HCT116 (cell line): ENCODE measurements at regions not wholly inside any gene's neighbourhood (a gene's known extent, or its start where the extent isn't known, plus 50 kb on each side); places are given as distances from the start of the nearest gene placed in this dataset.

Experiments used
- ATAC-seq: fragments of 200-7000 bp; cut with Tn5 transposase; 2 replicates; pipeline ENCODE4 v1.9.1; 2020; ENCODE audit warnings: mild to moderate bottlenecking, moderate library complexity
- BruUV-seq: library from RNA; stranded (reverse); fragments of 400-500 nt; replicated peaks from 2 replicates; lab custom pipeline; 2021; lab: Mats Ljungman, UMichigan
- CTCF ChIA-PET: fragments of 300-600 bp; sonication (Branson Sonifier 250); formaldehyde crosslinking; loops from one replicate; lab custom pipeline; 2021; ENCODE audit warnings: antibody characterized with exemption; lab: Charles Lee
- POLR2A ChIA-PET: fragments of 300-600, 350-600 bp; sonication (Branson Sonifier 250); formaldehyde crosslinking; loops from one replicate; lab custom pipeline; 2021; ENCODE audit warnings: antibody characterized with exemption; lab: Charles Lee
- RAD21 ChIA-PET, 2 experiments: fragments of 300-600 bp; sonication (Branson Sonifier 250); formaldehyde crosslinking; loops; one replicate each; lab custom pipeline; 2023; ENCODE audit warnings: low total read pairs in 2 of 2; ENCODE audit not compliant: uncharacterized antibody in 2 of 2, unreplicated experiment in 2 of 2, low non-redundant PET in 1 of 2; lab: Charles Lee
- DNase-seq: peaks from one replicate; pipeline ENCODE4 v3.0.0-alpha.2; 2010; ENCODE audit warnings: low read depth, low spot score
- H2AFZ ChIP-seq: fragments of 200-600 bp; shearing (Covaris generic), sonication (generic); 2 replicates; pipeline ENCODE4 v1.6.1; 2017; ENCODE audit warnings: low read depth, mixed run types, mixed read lengths, antibody characterized with exemption, low read length; ENCODE audit not compliant: poor library complexity, severe bottlenecking
- H3K27ac ChIP-seq: 2 replicates; pipeline ENCODE4 v1.5.1; 2012; ENCODE audit warnings: low read depth, low read length
- H3K27me3 ChIP-seq: fragments of 200-600 bp; sonication (generic); 2 replicates; pipeline ENCODE4 v1.6.1; 2016; ENCODE audit warnings: mixed run types, low read length, mixed read lengths; ENCODE audit not compliant: insufficient read depth
- H3K36me3 ChIP-seq, 2 experiments: fragments of 200-500 bp in 1 of 2; fragments of 200-600 bp in 1 of 2; sonication (Bioruptor generic) in 1 of 2; sonication (generic) in 1 of 2; 2 replicates each; pipeline versions ENCODE4 v1.5.1 to v1.6.1; 2014 to 2016; ENCODE audit warnings: low read length in 2 of 2, inconsistent platforms in 1 of 2, mixed read lengths in 1 of 2, mixed run types in 1 of 2; ENCODE audit not compliant: insufficient read depth in 2 of 2, control insufficient read depth in 1 of 2
- H3K4me1 ChIP-seq, 2 experiments: fragments of 200-600 bp in 1 of 2; sonication (generic) in 1 of 2; 2 replicates each; pipeline versions ENCODE4 v1.5.1 to v1.6.1; 2012 to 2017; ENCODE audit warnings: low read length in 2 of 2, inconsistent platforms in 1 of 2, mild to moderate bottlenecking in 1 of 2, mixed read lengths in 1 of 2, mixed run types in 1 of 2, moderate library complexity in 1 of 2; ENCODE audit not compliant: insufficient read depth in 2 of 2, control insufficient read depth in 1 of 2
- H3K4me2 ChIP-seq: fragments of 200-600 bp; sonication (generic); 2 replicates; pipeline ENCODE4 v1.6.1; 2017; ENCODE audit warnings: mixed run types, low read length, mixed read lengths
- H3K4me3 ChIP-seq, 2 experiments: fragments of 200-600 bp in 1 of 2; sonication (generic) in 1 of 2; replicated peaks in 1 of 2; 2 replicates each; pipeline ENCODE4 v1.5.1; 2011 to 2016; ENCODE audit warnings: low read length in 2 of 2, control low read depth in 1 of 2, low read depth in 1 of 2, mild to moderate bottlenecking in 1 of 2, mixed read lengths in 1 of 2, mixed run types in 1 of 2
- H3K79me2 ChIP-seq: fragments of 200-600 bp; sonication (generic); 2 replicates; pipeline ENCODE4 v1.6.1; 2017; ENCODE audit warnings: mild to moderate bottlenecking, mixed run types, low read length, moderate library complexity, mixed read lengths; ENCODE audit not compliant: insufficient read depth
- H3K9ac ChIP-seq: fragments of 200-600 bp; sonication (generic); 2 replicates; pipeline ENCODE4 v1.6.1; 2016; ENCODE audit warnings: low read length, mixed read lengths
- H3K9me2 ChIP-seq: fragments of 200-600 bp; sonication (generic), shearing (Covaris generic); 2 replicates; pipeline ENCODE4 v1.6.1; 2017; ENCODE audit warnings: mixed run types, mild to moderate bottlenecking, moderate library complexity; ENCODE audit not compliant: insufficient read depth
- H3K9me3 ChIP-seq, 2 experiments: fragments of 200-500 bp in 1 of 2; fragments of 200-600 bp in 1 of 2; sonication (Bioruptor generic) in 1 of 2; sonication (generic) in 1 of 2; 2 replicates each; pipeline ENCODE4 v1.6.1; 2014 to 2017; ENCODE audit warnings: low read length in 2 of 2, mixed read lengths in 2 of 2, inconsistent platforms in 1 of 2, low read depth in 1 of 2, mild to moderate bottlenecking in 1 of 2, mixed run types in 1 of 2, moderate library complexity in 1 of 2; ENCODE audit not compliant: control insufficient read depth in 1 of 2, insufficient read depth in 1 of 2
- H4K20me1 ChIP-seq: fragments of 200-600 bp; sonication (generic), shearing (Covaris generic); 2 replicates; pipeline ENCODE4 v1.6.1; 2017; ENCODE audit warnings: mixed run types, mild to moderate bottlenecking, moderate library complexity; ENCODE audit not compliant: insufficient read depth
- CEBPB ChIP-seq: IDR thresholded peaks from 2 replicates; pipeline ENCODE4 v1.6.1; 2012; ENCODE audit warnings: low read depth
- ELF1 ChIP-seq: IDR thresholded peaks from 2 replicates; pipeline ENCODE4 v1.6.1; 2012; ENCODE audit warnings: low read depth, borderline replicate concordance
- EZH2phosphoT487 ChIP-seq: fragments of 200-600 bp; IDR thresholded peaks from 2 replicates; pipeline ENCODE4 v1.6.1; 2018; ENCODE audit warnings: antibody characterized with exemption, borderline replicate concordance
- FOSL1 ChIP-seq: IDR thresholded peaks from 2 replicates; pipeline ENCODE4 v1.6.1; 2012; ENCODE audit warnings: low read depth
- JUND ChIP-seq: IDR thresholded peaks from 2 replicates; pipeline ENCODE4 v1.6.1; 2012
- POLR2A ChIP-seq: IDR thresholded peaks from 2 replicates; pipeline ENCODE4 v1.7.0; 2011; ENCODE audit warnings: borderline replicate concordance; ENCODE audit not compliant: insufficient read depth, insufficient read length; ENCODE audit errors: extremely low read depth
- POLR2AphosphoS5 ChIP-seq: IDR thresholded peaks from 2 replicates; pipeline ENCODE4 v1.6.1; 2011; ENCODE audit warnings: mild to moderate bottlenecking, low read depth, low read length, moderate library complexity
- RAD21 ChIP-seq: IDR thresholded peaks from 2 replicates; pipeline ENCODE4 v1.6.1; 2012; ENCODE audit warnings: low read depth, mild to moderate bottlenecking
- SIN3A ChIP-seq: IDR thresholded peaks from 2 replicates; pipeline ENCODE4 v1.6.1; 2012; ENCODE audit warnings: low read depth
- SP1 ChIP-seq: IDR thresholded peaks from 2 replicates; pipeline ENCODE4 v1.6.1; 2012; ENCODE audit warnings: low read depth
- SRF ChIP-seq: IDR thresholded peaks from 2 replicates; pipeline ENCODE4 v1.6.1; 2012; ENCODE audit warnings: low read depth
- TCF7L2 ChIP-seq: IDR thresholded peaks from 2 replicates; pipeline ENCODE4 v1.7.0; 2011; ENCODE audit warnings: borderline replicate concordance, inconsistent platforms; ENCODE audit not compliant: insufficient read depth, insufficient read length; ENCODE audit errors: extremely low read depth
- YY1 ChIP-seq: IDR thresholded peaks from 2 replicates; pipeline ENCODE4 v1.6.1; 2011; ENCODE audit warnings: low read length, low read depth, moderate library complexity, mild to moderate bottlenecking; ENCODE audit not compliant: insufficient replicate concordance; ENCODE audit errors: extremely low read depth
- ZFX ChIP-seq: fragments of 450-650 bp; IDR thresholded peaks from 2 replicates; pipeline ENCODE4 v1.6.1; 2017
- intact Hi-C: fragments of 100-400 bp; cut with micrococcal nuclease; formaldehyde crosslinking; loops from 2 replicates; pipeline ENCODE4 v1.10.0; 2022
- TF ChIP-seq, protein P1 (sequence below), 3 experiments: fragments of 200-600 bp in 1 of 3; sonication (generic) in 1 of 3; IDR thresholded peaks in 2 of 3; conservative IDR thresholded peaks in 1 of 3; 2 replicates each; pipeline ENCODE4 v1.5.1; 2012 to 2017; ENCODE audit warnings: low read depth in 2 of 3, low read length in 2 of 3, antibody characterized with exemption in 1 of 3, borderline replicate concordance in 1 of 3, control low read depth in 1 of 3, mild to moderate bottlenecking in 1 of 3, mixed read lengths in 1 of 3, mixed run types in 1 of 3, moderate library complexity in 1 of 3; ENCODE audit not compliant: insufficient read depth in 1 of 3
- TF ChIP-seq, protein P2 (sequence below): IDR thresholded peaks from 2 replicates; pipeline ENCODE4 v1.6.1; 2012; ENCODE audit warnings: low read depth
- TF ChIP-seq, protein P3 (sequence below): IDR thresholded peaks from 2 replicates; pipeline ENCODE4 v1.6.1; 2012
- TF ChIP-seq, protein P4 (sequence below): IDR thresholded peaks from 2 replicates; pipeline ENCODE4 v1.6.1; 2012

DNA sequence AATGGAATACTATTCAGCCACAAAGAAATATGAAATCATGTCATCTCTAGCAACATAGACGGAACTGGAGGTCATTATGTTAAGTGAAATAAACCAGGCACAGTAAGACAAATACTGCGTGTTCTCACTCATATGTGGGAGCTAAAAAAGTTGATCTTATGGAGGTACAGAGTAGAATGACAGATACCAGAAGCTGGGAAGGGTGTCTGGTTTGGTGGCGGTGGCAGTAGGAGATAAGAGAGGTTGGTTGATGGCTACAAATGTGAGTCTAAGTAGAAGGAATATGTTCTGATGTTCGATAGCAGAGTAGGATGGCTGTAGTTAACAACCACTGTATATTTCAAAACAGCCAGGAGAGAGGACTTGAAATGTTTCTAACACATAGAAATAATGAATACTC, 121.6 kb downstream of the PLPPR4 start:
- Histone ChIP-seq H3K36me3 (no peaks in the 10 kb centered on the region), H3K9me2 (no peaks in the 10 kb centered on the region), H3K4me3 (no peak overlapping the region), H3K27ac (no peak overlapping the region), H3K27me3 (no peaks in the 10 kb centered on the region), H3K4me2 (no peak overlapping the region), H2AFZ (no peak overlapping the region), H3K79me2 (no peaks in the 10 kb centered on the region), H3K9me3 (no peaks in the 10 kb centered on the region), H3K9ac (no peak overlapping the region), H4K20me1 (no peaks in the 10 kb centered on the region), H3K4me1 (no peaks in the 10 kb centered on the region)
- intact Hi-C loops: no loop called here
- ATAC-seq: no peak
- no peak for DNase-seq
- POLR2A ChIA-PET: no interaction called here
- BruUV-seq: no TSS peak
- CTCF ChIA-PET: no interaction called here
- RAD21 ChIA-PET: no interaction called here
- no peak for TF ChIP-seq FOSL1
- no peak for TF ChIP-seq YY1
- TF ChIP-seq RAD21: no peak
- no peak for TF ChIP-seq TCF7L2
- no peak for TF ChIP-seq SIN3A
- TF ChIP-seq, protein P1, sequence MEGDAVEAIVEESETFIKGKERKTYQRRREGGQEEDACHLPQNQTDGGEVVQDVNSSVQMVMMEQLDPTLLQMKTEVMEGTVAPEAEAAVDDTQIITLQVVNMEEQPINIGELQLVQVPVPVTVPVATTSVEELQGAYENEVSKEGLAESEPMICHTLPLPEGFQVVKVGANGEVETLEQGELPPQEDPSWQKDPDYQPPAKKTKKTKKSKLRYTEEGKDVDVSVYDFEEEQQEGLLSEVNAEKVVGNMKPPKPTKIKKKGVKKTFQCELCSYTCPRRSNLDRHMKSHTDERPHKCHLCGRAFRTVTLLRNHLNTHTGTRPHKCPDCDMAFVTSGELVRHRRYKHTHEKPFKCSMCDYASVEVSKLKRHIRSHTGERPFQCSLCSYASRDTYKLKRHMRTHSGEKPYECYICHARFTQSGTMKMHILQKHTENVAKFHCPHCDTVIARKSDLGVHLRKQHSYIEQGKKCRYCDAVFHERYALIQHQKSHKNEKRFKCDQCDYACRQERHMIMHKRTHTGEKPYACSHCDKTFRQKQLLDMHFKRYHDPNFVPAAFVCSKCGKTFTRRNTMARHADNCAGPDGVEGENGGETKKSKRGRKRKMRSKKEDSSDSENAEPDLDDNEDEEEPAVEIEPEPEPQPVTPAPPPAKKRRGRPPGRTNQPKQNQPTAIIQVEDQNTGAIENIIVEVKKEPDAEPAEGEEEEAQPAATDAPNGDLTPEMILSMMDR (IDR thresholded peaks at IDR 0.05 in 2 of 3, conservative IDR thresholded peaks at IDR 0.05 in 1 of 3; ENCODE audit: borderline replicate concordance in 1 of 3, insufficient read depth in 1 of 3, low read depth in 2 of 3, low read length in 2 of 3): no peak
- no peak for TF ChIP-seq POLR2A
- no peak for TF ChIP-seq CEBPB
- TF ChIP-seq SP1: no peak
- TF ChIP-seq, all 23 proteins: peak for 0

DNA sequence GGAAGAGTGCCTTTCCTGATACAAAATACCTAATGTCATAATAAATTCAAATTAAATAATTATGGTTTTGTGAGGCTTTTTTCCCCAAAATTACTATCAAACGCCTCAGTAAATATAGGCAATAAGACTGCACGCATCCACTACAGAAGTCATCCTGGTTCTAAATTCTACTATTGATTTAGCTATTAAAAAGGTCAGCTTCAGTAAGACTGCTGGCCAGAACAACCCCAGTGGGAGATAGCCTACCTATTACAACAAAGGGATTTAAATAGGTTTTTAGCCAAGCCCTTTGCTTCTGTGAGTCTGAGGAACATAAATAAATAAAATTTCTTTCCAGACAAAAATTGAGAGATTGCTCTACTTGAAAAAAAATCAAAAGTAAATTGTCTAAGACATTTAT, 132.1 kb downstream of the PLPPR4 start:
- intact Hi-C loops: no loop called here
- no peak for TF ChIP-seq CEBPB
- TF ChIP-seq, protein P2, sequence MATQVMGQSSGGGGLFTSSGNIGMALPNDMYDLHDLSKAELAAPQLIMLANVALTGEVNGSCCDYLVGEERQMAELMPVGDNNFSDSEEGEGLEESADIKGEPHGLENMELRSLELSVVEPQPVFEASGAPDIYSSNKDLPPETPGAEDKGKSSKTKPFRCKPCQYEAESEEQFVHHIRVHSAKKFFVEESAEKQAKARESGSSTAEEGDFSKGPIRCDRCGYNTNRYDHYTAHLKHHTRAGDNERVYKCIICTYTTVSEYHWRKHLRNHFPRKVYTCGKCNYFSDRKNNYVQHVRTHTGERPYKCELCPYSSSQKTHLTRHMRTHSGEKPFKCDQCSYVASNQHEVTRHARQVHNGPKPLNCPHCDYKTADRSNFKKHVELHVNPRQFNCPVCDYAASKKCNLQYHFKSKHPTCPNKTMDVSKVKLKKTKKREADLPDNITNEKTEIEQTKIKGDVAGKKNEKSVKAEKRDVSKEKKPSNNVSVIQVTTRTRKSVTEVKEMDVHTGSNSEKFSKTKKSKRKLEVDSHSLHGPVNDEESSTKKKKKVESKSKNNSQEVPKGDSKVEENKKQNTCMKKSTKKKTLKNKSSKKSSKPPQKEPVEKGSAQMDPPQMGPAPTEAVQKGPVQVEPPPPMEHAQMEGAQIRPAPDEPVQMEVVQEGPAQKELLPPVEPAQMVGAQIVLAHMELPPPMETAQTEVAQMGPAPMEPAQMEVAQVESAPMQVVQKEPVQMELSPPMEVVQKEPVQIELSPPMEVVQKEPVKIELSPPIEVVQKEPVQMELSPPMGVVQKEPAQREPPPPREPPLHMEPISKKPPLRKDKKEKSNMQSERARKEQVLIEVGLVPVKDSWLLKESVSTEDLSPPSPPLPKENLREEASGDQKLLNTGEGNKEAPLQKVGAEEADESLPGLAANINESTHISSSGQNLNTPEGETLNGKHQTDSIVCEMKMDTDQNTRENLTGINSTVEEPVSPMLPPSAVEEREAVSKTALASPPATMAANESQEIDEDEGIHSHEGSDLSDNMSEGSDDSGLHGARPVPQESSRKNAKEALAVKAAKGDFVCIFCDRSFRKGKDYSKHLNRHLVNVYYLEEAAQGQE: no peak
- no peak for TF ChIP-seq POLR2AphosphoS5
- no peak for TF ChIP-seq ZFX
- TF ChIP-seq SRF: no peak
- no peak for TF ChIP-seq ELF1
- TF ChIP-seq, protein P3, sequence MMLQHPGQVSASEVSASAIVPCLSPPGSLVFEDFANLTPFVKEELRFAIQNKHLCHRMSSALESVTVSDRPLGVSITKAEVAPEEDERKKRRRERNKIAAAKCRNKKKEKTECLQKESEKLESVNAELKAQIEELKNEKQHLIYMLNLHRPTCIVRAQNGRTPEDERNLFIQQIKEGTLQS: no peak
- TF ChIP-seq POLR2A: no peak
- no peak for TF ChIP-seq JUND
- TF ChIP-seq, protein P4, sequence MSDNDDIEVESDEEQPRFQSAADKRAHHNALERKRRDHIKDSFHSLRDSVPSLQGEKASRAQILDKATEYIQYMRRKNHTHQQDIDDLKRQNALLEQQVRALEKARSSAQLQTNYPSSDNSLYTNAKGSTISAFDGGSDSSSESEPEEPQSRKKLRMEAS: no peak
- no peak for TF ChIP-seq EZH2phosphoT487

More for the DNA sequence above, 132.1 kb downstream of the PLPPR4 start:
- DNase-seq: no peak
- Histone ChIP-seq H3K4me2 (no peak overlapping the region), H3K27ac (no peak overlapping the region), H3K9me2 (no peaks in the 10 kb centered on the region), H3K27me3 (no peaks in the 10 kb centered on the region), H3K4me3 (no peak overlapping the region), H3K4me1 (no peaks in the 10 kb centered on the region), H3K36me3 (no peaks in the 10 kb centered on the region), H3K9me3 (no peaks in the 10 kb centered on the region), H2AFZ (no peak overlapping the region), H4K20me1 (no peaks in the 10 kb centered on the region), H3K9ac (no peak overlapping the region), H3K79me2 (no peaks in the 10 kb centered on the region)
- ChIA-PET RAD21 (no interaction called here), CTCF (no interaction called here), POLR2A (no interaction called here)
- no peak for ATAC-seq
- no TSS peak for BruUV-seq
